ENCODE measurements at regions not wholly inside any gene's neighbourhood (a gene's known extent, or its start where the extent isn't known, plus 50 kb on each side); places are given as distances from the start of the nearest gene placed in this dataset.

DNA sequence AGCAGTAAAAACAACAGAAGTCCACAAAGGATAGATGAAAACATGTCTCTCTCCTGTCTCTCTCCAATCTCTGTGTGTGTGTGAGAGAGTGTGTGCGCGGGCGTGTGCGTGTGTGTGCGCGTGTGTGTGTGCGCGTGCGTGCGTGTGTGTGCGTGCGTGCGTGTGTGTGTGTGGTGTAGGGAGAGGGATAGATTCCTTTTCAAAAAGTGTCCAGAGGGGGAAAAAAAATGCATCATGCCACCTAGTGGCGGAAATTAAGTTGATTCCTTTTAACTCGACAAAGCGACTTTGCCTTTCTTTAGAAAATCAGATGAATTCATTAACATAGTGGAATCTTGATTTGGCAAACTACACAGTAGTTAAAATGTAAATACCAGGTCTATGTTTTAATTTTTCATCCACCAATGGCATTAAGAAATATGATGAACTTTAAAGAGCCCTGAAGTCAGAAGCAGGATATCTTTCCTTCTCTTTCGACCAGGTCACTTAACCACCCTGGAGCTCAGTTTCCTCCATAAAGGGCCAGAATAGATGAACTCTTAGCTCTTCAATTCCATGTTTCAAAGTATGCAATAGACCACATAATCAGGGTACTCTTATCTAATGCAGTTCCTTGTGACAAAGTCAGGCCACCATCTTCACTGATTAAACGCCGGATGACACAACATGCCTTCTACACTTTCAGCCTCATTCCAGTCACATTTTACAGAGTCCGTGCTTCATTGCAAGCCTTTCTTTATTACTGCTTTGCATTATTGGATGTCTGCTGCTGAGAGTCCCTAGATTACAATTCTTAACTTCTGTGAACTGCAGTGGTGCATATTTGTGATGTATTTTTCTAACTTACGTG lies 162.8 kb downstream of the FBXO8 start:
- DNase-seq: peak; percentile 51 to 86 (median 52)

DNA sequence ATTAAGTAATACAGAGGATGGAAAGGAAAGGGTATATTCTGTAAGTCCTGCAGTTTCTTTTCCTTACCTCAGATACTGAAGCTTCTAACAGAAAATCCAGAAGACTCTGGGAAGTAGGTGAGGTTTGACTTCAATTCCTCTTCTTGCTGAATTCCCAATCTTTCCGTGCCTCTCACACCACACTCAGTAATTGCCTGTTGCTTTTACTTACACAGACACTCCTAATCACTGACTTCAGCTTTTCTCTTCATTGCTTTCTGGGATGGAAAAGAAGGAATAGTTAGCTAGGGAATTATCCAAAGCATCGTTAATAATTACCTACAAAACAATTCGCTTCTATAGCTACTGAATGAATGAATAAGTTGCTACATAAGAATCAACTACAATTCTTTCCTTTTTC lies 163.6 kb downstream of the FBXO8 start:
- DNase-seq: no peak

DNA sequence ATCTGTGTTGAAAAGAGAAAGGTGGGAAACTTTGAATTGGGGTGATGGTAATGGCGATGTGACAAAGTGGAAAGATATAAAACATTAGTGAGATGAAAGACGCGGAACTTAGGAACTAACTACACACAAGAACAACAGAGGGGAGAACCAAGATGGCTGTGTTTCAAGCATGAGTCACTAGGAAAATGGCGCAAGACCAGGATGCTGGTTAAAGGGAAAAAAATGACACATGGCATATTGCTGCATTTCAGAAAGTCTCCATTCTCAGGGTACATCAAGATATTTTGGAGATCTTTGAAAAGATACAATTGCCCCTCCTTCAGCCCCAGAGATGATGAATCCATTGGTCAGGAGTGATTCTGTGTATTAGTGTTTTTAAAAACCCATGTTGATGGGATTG lies 164.4 kb downstream of the FBXO8 start:
- DNase-seq: no peak

- DNase-seq: no peak
These were observed 165.3 kb downstream of the FBXO8 start for GRCh38 chr4:174118171-174118570.

- no peak for DNase-seq
These were observed 166.0 kb downstream of the FBXO8 start for GRCh38 chr4:174117445-174117844.

DNA sequence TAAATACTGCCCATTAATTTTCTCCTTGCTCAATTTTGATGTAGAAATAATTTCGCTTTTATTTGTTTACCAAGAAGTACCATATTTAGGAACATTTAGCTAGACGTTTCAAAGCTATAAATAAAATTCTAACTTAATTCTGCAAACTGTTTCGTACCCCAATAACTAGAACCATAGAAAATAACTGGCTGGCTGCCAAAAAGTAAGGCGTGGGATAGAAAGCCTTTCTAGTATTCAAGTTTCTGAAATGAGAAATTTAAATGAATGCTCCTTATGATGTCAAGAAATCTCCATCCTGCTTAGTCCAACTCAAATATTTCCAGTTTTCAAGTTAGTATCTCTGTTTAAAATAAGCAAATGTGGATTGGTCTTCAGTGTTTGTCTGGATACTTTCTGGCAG lies 167.4 kb downstream of the FBXO8 start:
- no peak for DNase-seq

- DNase-seq: no peak
These were observed 172.0 kb downstream of the FBXO8 start for GRCh38 chr4:174111422-174111821.

- DNase-seq: no peak
These were observed 173.3 kb downstream of the FBXO8 start for GRCh38 chr4:174110180-174110579.

- DNase-seq: no peak
These were observed 175.6 kb downstream of the FBXO8 start for GRCh38 chr4:174107746-174108354.

DNA sequence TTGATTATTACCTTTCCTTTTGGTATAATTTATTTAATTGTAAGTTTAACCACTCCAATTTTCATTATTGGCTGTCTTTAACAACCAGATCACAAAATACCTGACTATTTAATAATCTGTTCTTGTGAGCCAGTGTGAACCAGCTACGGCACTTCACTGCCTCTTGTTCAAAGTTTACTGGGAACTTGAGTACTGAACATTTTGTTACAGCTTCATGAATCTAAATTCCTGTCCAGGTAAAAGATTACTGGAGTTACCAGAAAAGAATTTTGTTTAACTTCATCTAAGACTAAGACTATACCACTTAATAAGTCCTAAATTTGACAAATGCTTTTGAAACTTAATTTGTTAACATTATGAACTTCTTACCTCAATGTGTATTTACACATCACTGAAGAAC lies 178.3 kb downstream of the FBXO8 start:
- DNase-seq: no peak

DNA sequence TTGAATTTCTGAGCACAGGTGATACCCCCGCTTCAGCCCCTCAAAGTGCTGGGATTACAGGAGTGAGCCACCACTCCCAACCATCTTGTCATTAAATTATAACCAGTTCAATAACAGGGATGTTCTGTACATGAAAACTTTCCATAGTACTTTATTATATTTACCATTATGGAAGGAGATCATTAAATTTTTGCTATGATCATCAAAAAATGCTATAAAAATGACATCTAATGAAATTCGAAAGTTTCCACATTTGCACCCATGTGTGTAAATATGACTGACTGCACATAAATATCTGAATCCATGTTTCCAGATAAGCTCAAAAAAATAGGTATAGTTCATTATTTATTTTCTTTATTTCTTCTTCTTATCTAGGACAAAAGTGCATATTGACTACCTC lies 182.6 kb downstream of the FBXO8 start:
- no peak for DNase-seq

DNA sequence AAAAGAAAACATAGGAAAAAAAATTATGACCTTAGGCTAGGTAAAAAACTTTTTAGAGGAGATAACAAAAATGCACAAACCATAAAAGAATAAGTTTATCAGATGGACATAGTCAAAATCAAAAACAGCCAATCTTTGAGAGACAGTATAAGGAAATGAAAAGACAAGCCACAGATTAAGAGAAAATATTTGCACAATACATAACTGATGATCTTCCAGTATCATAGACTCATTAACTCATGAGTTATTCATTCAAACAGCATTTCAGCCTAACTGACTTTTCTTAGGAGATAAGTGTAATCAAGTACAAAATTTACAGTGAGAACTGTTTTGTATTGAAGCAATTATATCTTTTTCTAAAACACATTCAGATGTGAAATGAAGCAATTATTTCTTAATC lies 183.8 kb downstream of the FBXO8 start:
- DNase-seq: no peak

- DNase-seq: no peak
These were observed 186.5 kb downstream of the FBXO8 start for GRCh38 chr4:174096999-174097398.

DNA sequence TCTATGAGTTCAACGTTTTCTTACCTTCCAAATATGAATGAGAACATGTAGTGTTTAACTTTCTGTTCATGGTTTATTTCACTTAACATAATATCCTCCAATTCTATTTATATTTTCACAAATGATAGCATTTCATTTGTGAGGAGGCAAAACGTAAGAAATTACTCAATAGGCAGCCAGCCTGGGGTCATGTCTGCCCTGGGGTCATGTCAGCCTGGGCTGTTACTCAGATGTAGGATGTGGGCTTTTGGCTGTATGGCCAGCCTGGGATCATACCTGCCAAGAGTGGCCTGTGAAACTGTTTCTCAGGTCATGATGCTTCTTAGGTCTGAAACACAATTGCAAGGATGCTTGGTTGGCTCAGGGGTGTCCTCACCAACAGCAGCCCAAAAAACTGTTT lies 187.0 kb downstream of the FBXO8 start:
- no peak for DNase-seq

DNA sequence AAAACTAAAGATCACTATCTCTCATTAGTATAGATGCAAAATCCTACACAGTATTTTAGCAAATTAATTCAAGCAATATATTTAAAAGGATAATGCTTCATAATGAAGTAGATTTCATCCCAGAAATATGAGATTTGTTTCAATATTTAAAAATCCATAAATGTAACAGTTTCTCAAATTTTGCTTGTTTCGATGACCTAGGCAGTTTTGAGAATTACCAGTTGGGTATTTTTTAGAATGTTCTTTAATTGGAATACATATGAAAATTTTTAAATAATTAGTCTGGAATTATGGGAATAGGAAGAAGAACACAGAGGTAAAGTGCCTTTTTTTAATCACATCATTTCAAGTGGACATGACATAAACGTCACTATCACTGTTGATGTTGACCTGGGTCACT lies 192.3 kb downstream of the FBXO8 start:
- DNase-seq: no peak

- DNase-seq: no peak
These were observed 193.8 kb downstream of the FBXO8 start for GRCh38 chr4:174089711-174090110.

GRCh38 chr4:174088795-174089194 lies 194.7 kb downstream of the FBXO8 start:
- DNase-seq: no peak

DNA sequence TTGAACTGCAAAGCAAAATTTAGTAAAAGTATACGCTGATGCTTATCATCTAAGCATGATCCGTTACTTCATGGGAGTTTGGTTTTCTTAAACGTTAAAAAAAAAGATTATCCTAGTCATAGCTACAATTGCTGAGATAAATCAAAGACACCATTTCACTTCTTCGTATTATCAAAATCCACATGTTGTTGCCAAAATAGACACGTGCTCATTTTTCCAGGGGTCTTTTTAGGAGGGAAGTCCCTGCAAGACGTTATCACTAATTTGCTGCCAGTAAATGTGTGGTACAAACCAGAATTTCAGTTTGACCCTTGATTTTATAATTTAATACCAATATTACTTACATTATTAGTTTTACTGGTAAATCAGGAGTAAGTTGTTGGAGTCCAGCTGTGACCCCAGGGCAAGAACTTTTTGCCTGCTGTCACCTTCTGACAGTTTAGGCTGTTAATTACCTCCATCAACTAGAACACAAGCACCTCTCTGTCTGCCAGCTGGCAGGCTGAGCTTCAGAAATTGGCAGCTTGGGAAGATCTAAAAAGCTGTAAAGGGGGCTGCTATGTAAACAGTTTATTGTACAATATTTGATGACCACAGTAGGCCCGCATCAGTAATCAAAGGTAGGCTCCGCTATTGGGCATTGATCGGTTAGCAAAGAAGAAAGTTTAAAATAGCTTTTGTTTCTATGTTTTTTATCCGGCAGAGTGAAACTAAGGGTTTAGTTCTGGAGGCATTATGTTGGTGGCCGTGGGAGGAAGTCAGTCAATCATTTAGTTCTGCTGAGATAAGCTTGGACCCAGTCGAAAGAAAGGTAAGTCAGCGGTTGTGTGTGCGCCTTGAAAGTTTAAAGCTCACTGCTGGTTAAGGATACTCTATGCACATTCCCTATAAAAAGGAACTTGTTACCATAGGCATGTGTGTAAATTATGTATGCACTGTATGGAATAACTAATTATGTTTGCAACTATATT lies 196.4 kb downstream of the FBXO8 start:
- no peak for DNase-seq

DNA sequence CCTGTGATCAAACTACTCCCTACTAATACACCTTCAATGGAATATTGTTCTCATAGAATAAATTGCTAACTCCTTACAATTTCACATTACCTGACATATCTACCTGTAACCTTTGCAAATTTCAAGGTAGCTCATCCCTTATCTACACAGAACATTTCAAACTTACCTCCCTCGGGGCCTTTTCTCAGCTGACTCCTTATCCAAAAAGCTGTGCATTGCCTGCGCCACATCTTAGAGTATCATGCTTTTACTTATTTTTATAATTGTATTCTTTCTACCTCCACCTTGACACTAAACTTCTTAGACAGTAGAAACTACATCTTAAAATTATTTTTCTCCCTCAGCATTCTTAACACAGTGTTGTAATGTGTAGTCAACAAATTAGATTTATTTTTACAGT lies 198.5 kb downstream of the FBXO8 start:
- DNase-seq: no peak

- no peak for DNase-seq
These were observed 198.9 kb downstream of the FBXO8 start for GRCh38 chr4:174084542-174084941.

DNA sequence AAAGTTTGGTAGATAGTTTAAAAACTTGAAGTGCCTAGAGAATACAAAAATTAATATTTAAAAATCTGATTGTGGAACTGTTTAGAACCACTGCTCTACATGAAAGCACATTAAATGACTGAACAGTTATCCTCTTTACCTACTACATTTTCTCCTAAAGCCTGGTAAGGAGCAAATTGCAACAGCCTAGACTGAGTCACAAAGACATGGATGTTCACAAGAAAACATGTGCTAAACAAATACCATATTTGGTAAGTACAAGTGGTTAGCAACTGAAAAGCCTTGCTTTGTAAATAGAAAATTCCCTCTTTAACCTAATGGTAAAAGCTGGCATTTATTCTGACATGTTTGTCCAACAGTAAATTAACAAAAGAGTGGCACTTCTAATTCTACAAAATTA lies 203.1 kb downstream of the FBXO8 start:
- no peak for DNase-seq

GRCh38 chr4:174071595-174071994 lies 211.9 kb downstream of the FBXO8 start:
- no peak for DNase-seq

Data from muscle of back (tissue), 3 donors.